ENCODE measurements at regions not wholly inside any gene's neighbourhood (a gene's known extent, or its start where the extent isn't known, plus 50 kb on each side); places are given as distances from the start of the nearest gene placed in this dataset.

DNA sequence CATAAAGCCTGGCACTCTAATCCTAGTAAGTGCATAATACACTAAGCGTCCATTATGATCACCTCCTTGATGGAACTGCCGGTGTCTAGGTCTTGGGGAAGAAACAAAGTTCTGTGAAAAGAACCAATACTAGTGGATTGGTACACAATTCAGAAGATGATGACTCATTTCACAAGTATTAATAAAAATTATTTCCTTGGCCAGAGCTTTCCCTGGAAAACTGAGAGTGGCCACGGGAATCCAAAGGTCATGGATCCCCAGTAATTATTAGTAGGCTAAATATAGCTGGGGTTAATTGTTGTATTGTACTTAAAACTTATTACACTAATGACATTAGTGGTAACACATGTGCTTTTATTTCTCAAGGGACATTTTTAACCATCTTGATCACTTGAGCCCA is 808.0 kb upstream of the NR2F2 start:
- Histone ChIP-seq H3K27ac (no peak overlapping the region), H3K27me3 (no peaks in the 10 kb centered on the region), H3K9me3 (no peaks in the 10 kb centered on the region), H3K36me3 (no peaks in the 10 kb centered on the region), H3K4me3 (no peak overlapping the region), H3K4me1 (no peaks in the 10 kb centered on the region)
- intact Hi-C loops (cut with DNase I), result no loop called here
- no peak for DNase-seq
- TF ChIP-seq, protein P1, sequence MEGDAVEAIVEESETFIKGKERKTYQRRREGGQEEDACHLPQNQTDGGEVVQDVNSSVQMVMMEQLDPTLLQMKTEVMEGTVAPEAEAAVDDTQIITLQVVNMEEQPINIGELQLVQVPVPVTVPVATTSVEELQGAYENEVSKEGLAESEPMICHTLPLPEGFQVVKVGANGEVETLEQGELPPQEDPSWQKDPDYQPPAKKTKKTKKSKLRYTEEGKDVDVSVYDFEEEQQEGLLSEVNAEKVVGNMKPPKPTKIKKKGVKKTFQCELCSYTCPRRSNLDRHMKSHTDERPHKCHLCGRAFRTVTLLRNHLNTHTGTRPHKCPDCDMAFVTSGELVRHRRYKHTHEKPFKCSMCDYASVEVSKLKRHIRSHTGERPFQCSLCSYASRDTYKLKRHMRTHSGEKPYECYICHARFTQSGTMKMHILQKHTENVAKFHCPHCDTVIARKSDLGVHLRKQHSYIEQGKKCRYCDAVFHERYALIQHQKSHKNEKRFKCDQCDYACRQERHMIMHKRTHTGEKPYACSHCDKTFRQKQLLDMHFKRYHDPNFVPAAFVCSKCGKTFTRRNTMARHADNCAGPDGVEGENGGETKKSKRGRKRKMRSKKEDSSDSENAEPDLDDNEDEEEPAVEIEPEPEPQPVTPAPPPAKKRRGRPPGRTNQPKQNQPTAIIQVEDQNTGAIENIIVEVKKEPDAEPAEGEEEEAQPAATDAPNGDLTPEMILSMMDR (IDR thresholded peaks at IDR 0.05), result no peak
- no peak for ATAC-seq

DNA sequence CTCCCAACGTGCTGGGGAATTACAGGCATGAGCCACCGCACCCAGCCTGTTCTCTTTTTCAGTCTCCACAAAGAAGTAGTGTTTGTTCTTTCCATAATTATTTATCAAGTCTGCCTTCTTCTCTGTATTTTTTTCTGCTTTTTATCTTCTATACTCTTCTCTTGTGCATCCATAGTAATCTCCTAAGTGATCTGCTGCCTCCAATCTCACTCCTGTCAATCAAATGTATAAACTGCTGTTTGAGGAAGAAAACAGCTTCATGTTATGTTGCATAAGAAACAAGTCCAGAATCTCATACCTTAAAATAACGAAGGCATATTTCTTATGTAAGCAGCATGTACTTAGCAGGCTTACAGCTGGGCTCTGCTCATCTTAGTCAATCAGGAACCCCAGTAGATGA is 801.6 kb upstream of the NR2F2 start:
- intact Hi-C loops (cut with DNase I), result no loop called here
- DNase-seq (no peak), ATAC-seq (no peak)
- H3K27ac ChIP-seq, result no peak overlapping the region
- no peaks in the 10 kb centered on the region for H3K36me3 ChIP-seq
- H3K27me3 ChIP-seq, result no peaks in the 10 kb centered on the region
- TF ChIP-seq, protein P1 (IDR thresholded peaks at IDR 0.05), result no peak
- no peaks in the 10 kb centered on the region for H3K9me3 ChIP-seq
- H3K4me3 ChIP-seq, result no peak overlapping the region
- H3K4me1 ChIP-seq, result no peaks in the 10 kb centered on the region

DNA sequence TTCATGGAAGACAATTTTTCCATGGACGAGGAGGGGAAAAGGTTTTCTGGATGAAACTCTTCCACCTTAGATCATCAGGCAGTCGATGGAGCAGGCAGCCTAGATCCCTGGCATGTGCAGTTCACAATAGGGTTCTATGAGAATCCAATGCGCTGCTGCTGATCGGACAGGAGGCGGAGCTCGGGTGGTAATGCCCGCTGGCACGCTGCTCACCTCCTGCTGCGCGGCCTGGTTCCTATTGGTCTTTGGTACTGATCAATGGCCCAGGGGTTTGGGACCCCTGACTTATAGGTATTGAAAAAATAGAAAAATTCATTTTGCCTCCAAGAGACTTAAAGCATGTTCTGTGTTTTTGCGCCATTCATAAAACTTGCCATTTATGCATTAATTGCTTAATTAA is 793.9 kb upstream of the NR2F2 start:
- no peak for DNase-seq

DNA sequence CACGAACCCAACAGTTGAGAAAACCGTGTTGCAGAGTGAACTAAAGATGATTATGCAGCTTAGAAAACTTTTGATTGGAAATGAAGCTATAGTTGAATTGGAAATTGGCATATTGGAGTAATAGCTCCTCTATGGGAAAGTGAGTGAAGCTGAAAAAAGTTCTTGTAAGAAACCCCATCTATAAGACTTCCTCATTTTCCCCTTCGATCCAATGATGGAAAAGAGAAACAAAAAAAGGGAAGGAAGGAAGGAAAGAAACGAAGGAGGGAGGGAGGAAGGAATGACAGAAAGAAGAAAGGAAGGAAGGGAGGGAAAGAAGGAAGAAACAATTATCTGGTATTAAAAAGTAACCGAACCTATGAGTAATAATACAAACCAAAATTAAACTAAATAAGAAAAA is 791.8 kb upstream of the NR2F2 start:
- TF ChIP-seq, protein P1 (IDR thresholded peaks at IDR 0.05), result no peak
- intact Hi-C loops (cut with DNase I), result no loop called here
- Histone ChIP-seq H3K4me1 (no peaks in the 10 kb centered on the region), H3K4me3 (no peak overlapping the region), H3K36me3 (no peaks in the 10 kb centered on the region), H3K9me3 (no peaks in the 10 kb centered on the region), H3K27me3 (no peaks in the 10 kb centered on the region), H3K27ac (no peak overlapping the region)
- DNase-seq, result no peak
- no peak for ATAC-seq

More for the DNA sequence above, 793.9 kb upstream of the NR2F2 start:
- no peak overlapping the region for H3K27ac ChIP-seq
- TF ChIP-seq, protein P1 (IDR thresholded peaks at IDR 0.05), result no peak
- no peaks in the 10 kb centered on the region for H3K9me3 ChIP-seq
- no peak overlapping the region for H3K4me3 ChIP-seq
- no peak for ATAC-seq
- H3K27me3 ChIP-seq, result no peaks in the 10 kb centered on the region
- H3K36me3 ChIP-seq, result no peaks in the 10 kb centered on the region
- intact Hi-C loops (cut with DNase I), result no loop called here
- H3K4me1 ChIP-seq, result no peaks in the 10 kb centered on the region

DNA sequence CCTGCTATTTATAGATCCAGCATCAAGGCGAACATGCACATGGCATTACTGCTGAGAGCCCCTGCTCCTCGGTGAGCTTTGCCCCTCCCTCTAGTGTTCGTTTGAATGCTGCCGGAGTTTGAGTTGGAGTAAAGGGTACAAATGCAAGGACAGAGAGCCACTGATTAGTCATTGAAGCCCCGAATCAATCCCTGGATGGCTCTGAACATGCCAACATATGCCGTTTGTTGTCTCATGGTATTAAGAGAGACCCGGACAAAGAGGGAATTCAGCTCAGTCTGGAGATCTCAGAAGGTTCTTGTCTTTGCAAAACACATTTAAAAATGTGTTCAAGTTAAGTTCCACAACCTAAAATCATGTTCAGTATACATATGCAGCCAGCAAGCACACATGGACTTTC is 789.2 kb upstream of the NR2F2 start:
- Histone ChIP-seq H3K27me3 (no peaks in the 10 kb centered on the region), H3K36me3 (no peaks in the 10 kb centered on the region), H3K4me1 (no peaks in the 10 kb centered on the region), H3K4me3 (no peak overlapping the region), H3K27ac (no peak overlapping the region), H3K9me3 (no peaks in the 10 kb centered on the region)
- ATAC-seq (no peak), DNase-seq (no peak)
- intact Hi-C loops (cut with DNase I), result no loop called here
- TF ChIP-seq, protein P1 (IDR thresholded peaks at IDR 0.05), result no peak

DNA sequence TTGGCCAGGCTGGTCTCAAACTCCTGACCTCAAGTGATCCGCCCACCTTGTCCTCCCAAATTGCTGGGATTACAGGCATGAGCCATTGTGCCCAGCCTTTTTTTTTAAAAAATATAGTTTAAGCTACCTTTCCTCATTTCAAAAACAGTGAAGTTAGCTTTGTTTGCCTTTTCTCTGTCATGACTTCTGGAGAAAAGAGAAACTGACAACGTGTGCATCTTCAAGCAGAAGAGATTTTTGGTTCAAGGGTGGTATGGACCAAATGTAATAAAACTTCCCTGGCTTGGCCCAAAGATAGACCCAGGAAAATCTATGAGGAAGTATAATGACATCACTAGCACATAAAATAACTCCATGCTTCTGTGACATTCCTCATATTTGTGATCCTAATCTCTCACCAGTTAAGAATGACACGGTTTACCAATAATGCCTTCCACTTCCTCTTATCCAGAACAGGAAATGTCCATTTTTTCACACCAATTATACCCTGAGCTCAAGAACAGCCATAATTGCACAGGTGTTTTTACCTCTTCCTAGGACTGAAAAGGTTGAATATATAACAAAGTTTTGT is 781.2 kb upstream of the NR2F2 start:
- no peaks in the 10 kb centered on the region for H3K9me3 ChIP-seq
- ATAC-seq, result no peak
- TF ChIP-seq, protein P1 (IDR thresholded peaks at IDR 0.05), result no peak
- no peak overlapping the region for H3K4me3 ChIP-seq
- DNase-seq, result no peak
- intact Hi-C loops (cut with DNase I), result no loop called here
- no peaks in the 10 kb centered on the region for H3K4me1 ChIP-seq
- no peak overlapping the region for H3K27ac ChIP-seq
- no peaks in the 10 kb centered on the region for H3K27me3 ChIP-seq
- H3K36me3 ChIP-seq, result no peaks in the 10 kb centered on the region
